HEK293T (cell line): ENCODE measurements at regions not wholly inside any gene's neighbourhood (a gene's known extent, or its start where the extent isn't known, plus 50 kb on each side); places are given as distances from the start of the nearest gene placed in this dataset.

Experiments
- CTCF ChIA-PET: fragments of 350-600 bp; formaldehyde crosslinking; extraction: SDS; loops from one replicate; lab custom pipeline; 2021; ENCODE audit warnings: antibody characterized with exemption, inconsistent platforms; lab: Yijun Ruan, JAX
- POLR2A ChIA-PET: fragments of 350-600 bp; formaldehyde crosslinking; extraction: SDS; loops from one replicate; lab custom pipeline; 2020; ENCODE audit warnings: antibody characterized with exemption, inconsistent platforms; lab: Yijun Ruan, JAX
- DNase-seq: peaks from one replicate; pipeline ENCODE4 v3.0.0; 2012; ENCODE audit warnings: mixed read lengths; ENCODE audit errors: extremely low spot score
- ARNT ChIP-seq: fragments of 450-650 bp; IDR thresholded peaks from 2 replicates; pipeline ENCODE4 v1.6.1; 2017; ENCODE audit warnings: mild to moderate bottlenecking
- BHLHE40 ChIP-seq: fragments of 450-650 bp; IDR thresholded peaks from 2 replicates; pipeline ENCODE4 v1.6.1; 2016; ENCODE audit warnings: mild to moderate bottlenecking, moderate library complexity, borderline replicate concordance
- CTBP1 ChIP-seq: fragments of 450-650 bp; IDR thresholded peaks from 2 replicates; pipeline ENCODE4 v1.6.1; 2016; ENCODE audit warnings: borderline replicate concordance
- ELF4 ChIP-seq: fragments of 450-650 bp; IDR thresholded peaks from 2 replicates; pipeline ENCODE4 v1.6.1; 2017; ENCODE audit warnings: antibody characterized with exemption
- FOXA1 ChIP-seq: fragments of 450-650 bp; IDR thresholded peaks from 2 replicates; pipeline ENCODE4 v1.6.1; 2016; ENCODE audit warnings: mild to moderate bottlenecking
- FOXK2 ChIP-seq: fragments of 450-650 bp; IDR thresholded peaks from 2 replicates; pipeline ENCODE4 v1.6.1; 2016; ENCODE audit warnings: mild to moderate bottlenecking
- FOXM1 ChIP-seq: fragments of 450-650 bp; IDR thresholded peaks from 2 replicates; pipeline ENCODE4 v1.6.1; 2017; ENCODE audit warnings: mild to moderate bottlenecking, borderline replicate concordance
- HDGF ChIP-seq: fragments of 450-650 bp; IDR thresholded peaks from 2 replicates; pipeline ENCODE4 v1.6.1; 2017; ENCODE audit warnings: antibody characterized with exemption, borderline replicate concordance
- L3MBTL2 ChIP-seq: fragments of 450-650 bp; conservative IDR thresholded peaks from 2 replicates; pipeline ENCODE4 v1.6.1; 2016; ENCODE audit warnings: mild to moderate bottlenecking
- LEF1 ChIP-seq: fragments of 450-650 bp; IDR thresholded peaks from 2 replicates; pipeline ENCODE4 v1.6.1; 2017; ENCODE audit warnings: mild to moderate bottlenecking, borderline replicate concordance
- NFRKB ChIP-seq: fragments of 450-650 bp; IDR thresholded peaks from 2 replicates; pipeline ENCODE4 v1.6.1; 2016; ENCODE audit warnings: mild to moderate bottlenecking, moderate library complexity
- SP1 ChIP-seq: fragments of 450-650 bp; IDR thresholded peaks from 2 replicates; pipeline ENCODE4 v1.6.1; 2017
- SUZ12 ChIP-seq: fragments of 450-650 bp; IDR thresholded peaks from 2 replicates; pipeline ENCODE4 v1.6.1; 2016; ENCODE audit warnings: mild to moderate bottlenecking
- TARDBP ChIP-seq: fragments of 450-650 bp; IDR thresholded peaks from 2 replicates; pipeline ENCODE4 v1.6.1; 2016
- ZNF384 ChIP-seq: fragments of 450-650 bp; IDR thresholded peaks from 2 replicates; pipeline ENCODE4 v1.6.1; 2016
- TF ChIP-seq, protein P1 (sequence below): fragments of 450-650 bp; IDR thresholded peaks from 2 replicates; pipeline ENCODE4 v1.6.1; 2016

DNA sequence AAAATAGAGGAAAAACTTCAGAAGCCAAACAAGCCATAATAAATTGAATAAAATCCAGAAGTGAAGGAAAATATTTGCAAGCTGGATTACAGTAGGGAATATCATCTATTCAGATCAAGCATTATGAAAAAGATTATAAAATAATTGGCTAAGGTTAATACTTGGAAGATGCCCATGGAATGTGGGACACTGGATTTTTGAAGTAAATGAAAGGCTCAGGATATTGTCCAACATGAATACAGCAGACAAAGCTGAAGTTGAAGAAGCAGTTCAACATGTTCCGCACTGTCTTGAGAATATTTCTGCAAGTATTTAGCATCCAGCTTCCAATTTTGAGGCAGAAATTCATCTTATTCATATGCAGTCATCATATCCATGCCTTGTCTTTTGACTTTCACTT, 1278.4 kb upstream of the GJE1 start:
- TF ChIP-seq TARDBP: no peak
- no peak for TF ChIP-seq HDGF
- DNase-seq: no peak
- ChIA-PET POLR2A (no interaction called here), CTCF (no interaction called here)

DNA sequence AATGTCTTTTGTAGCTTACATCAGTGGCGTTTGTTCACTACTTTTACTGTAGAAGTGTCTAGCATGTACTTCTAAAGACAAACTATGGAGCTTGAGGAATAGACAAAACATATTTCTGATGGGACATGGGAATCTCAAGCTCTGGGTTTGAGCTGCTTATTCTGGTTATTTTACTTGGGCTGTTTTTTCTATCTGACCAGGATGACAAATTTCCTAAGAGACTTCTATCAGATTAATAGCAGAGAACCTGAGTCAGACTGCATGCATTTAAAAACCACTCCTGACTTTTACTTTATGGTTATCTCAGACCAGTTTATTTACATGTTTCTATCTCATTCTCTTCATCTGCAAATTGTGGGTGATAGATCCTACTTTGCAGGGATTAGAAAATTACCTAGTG, 1282.3 kb upstream of the GJE1 start:
- ChIA-PET CTCF (no interaction called here), POLR2A (no interaction called here)
- TF ChIP-seq ZNF384: no peak
- no peak for TF ChIP-seq TARDBP
- no peak for TF ChIP-seq L3MBTL2
- no peak for TF ChIP-seq SP1
- no peak for TF ChIP-seq FOXA1
- TF ChIP-seq NFRKB: no peak
- TF ChIP-seq, protein P1, sequence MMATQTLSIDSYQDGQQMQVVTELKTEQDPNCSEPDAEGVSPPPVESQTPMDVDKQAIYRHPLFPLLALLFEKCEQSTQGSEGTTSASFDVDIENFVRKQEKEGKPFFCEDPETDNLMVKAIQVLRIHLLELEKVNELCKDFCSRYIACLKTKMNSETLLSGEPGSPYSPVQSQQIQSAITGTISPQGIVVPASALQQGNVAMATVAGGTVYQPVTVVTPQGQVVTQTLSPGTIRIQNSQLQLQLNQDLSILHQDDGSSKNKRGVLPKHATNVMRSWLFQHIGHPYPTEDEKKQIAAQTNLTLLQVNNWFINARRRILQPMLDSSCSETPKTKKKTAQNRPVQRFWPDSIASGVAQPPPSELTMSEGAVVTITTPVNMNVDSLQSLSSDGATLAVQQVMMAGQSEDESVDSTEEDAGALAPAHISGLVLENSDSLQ: no peak
- TF ChIP-seq BHLHE40: no peak
- TF ChIP-seq FOXM1: no peak
- no peak for TF ChIP-seq HDGF
- TF ChIP-seq FOXK2: no peak
- no peak for TF ChIP-seq SUZ12
- no peak for TF ChIP-seq ELF4
- no peak for DNase-seq

DNA sequence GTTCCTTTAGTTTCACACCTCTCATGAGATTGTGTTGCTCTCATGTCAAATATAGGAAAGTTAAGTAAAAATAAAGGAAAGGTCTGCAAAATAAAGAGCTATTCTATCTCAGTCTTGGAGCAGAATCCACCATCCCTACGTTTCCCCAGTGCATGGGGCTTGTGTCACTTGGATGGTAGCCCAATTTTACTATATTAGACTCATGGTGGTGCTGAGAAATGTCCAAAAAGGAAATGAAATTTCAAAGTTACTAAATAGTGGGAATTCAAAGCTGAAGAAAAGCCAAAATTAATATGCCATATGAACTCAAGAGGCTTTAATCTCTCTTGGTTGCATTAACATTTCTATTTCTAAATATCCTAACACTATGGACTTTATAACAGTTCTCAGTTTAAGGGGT, 1283.3 kb upstream of the GJE1 start:
- CTCF ChIA-PET: no interaction called here
- POLR2A ChIA-PET: no interaction called here
- no peak for DNase-seq
- TF ChIP-seq SP1 (no peak), FOXK2 (no peak), L3MBTL2 (no peak), ARNT (no peak), FOXA1 (no peak), CTBP1 (no peak), ZNF384 (no peak), TARDBP (no peak), LEF1 (no peak), HDGF (no peak), NFRKB (no peak), BHLHE40 (no peak), SUZ12 (no peak), FOXM1 (no peak), ELF4 (no peak)
- TF ChIP-seq, protein P1: no peak

DNA sequence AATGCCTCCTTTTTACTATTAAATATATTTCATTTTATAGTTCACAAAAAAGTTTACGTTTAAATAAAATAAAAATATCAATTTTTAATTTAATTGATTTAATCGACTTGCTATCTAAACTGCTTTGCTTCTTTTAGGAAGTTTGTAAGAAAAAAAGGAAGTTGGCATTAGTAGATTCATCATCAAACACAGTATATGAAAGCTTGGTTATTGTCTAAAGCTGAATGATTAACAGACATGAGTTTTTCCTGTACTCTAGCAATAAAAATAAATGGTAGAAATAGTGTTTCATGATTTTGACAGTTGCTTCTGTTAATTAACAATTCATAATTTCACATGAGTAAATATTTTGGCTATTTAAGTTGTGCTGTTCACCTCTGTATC, 1285.5 kb upstream of the GJE1 start:
- CTCF ChIA-PET: no interaction called here
- DNase-seq: no peak
- TF ChIP-seq NFRKB (no peak), ARNT (no peak), ZNF384 (no peak), CTBP1 (no peak), HDGF (no peak), FOXM1 (no peak), FOXA1 (no peak), BHLHE40 (no peak), SP1 (no peak), SUZ12 (no peak), TARDBP (no peak), L3MBTL2 (no peak), ELF4 (no peak), FOXK2 (no peak)
- POLR2A ChIA-PET: no interaction called here

DNA sequence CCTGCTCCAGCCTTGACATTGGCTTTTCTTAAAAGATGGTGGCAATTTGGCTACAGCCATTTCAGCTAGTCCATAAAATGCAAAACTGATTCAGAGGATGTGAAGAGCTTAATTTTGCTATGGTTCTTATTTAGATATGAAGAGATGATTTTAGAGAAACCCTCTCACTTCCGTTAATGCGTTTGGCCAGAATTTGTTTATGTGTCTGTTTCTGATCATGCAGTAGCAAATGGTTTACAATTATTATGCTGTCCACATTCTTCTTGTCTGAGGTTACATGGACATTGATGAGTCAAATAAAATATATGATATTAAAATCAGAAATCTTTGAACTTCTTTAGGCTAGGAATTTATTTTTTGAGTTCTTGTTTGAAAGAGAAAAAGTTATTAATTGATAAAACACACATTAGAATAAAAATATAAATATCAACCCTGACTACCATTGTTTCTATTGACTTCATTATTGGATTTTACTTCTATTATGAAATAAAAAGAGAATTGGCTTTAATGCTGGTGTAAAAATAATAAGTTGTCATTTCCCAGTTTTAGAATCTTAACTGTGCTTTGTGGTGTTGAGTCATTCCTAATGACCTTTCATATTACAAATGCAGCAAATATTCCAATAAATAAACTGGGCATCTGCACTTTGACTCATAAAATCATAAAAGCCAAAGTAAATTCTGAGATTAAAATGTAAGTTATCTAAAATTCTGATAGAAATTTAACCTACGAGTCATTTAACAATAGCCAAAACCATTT, 1286.0 kb upstream of the GJE1 start:
- ChIA-PET CTCF (no interaction called here), POLR2A (no interaction called here)
- no peak for TF ChIP-seq BHLHE40
- no peak for TF ChIP-seq NFRKB
- TF ChIP-seq FOXA1: no peak
- no peak for TF ChIP-seq TARDBP
- TF ChIP-seq FOXK2: no peak
- DNase-seq: no peak

DNA sequence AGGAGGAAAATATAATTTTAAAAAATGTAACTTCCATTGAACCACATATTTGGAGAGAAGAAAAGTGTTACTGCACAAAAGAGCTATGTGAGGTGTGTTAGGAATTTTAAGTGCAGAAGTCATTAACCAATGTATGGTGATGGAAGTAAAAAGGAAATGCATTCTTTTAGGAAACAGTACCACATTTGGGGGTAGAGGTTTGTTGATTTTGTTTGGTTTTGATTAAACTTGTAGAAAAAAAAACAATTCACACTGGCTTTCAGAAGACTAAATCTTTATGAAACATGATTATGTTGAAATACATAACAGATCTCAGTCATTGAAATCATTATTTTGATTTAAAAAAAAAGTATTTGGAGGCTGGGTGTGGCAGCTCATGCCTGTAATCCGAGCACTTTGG, 1287.0 kb upstream of the GJE1 start:
- POLR2A ChIA-PET: no interaction called here
- CTCF ChIA-PET: no interaction called here
- no peak for DNase-seq
- TF ChIP-seq ARNT (no peak), FOXK2 (no peak), ELF4 (no peak), FOXA1 (no peak), NFRKB (no peak), SP1 (no peak), ZNF384 (no peak), FOXM1 (no peak), SUZ12 (no peak), L3MBTL2 (no peak), TARDBP (no peak), HDGF (no peak)
- TF ChIP-seq, protein P1: no peak
